Loucy (cell line): ENCODE measurements at regions not wholly inside any gene's neighbourhood (a gene's known extent, or its start where the extent isn't known, plus 50 kb on each side); places are given as distances from the start of the nearest gene placed in this dataset.

Experiments
- CTCF ChIP-seq: fragments of 200-600 bp; sonication (generic); conservative IDR thresholded peaks from 2 replicates; pipeline ENCODE4 v1.5.1; 2014; ENCODE audit warnings: mild to moderate bottlenecking, antibody characterized with exemption, low read length
- EZH2phosphoT487 ChIP-seq: fragments of 200-600 bp; IDR thresholded peaks from 2 replicates; pipeline ENCODE4 v1.6.1; 2018; ENCODE audit warnings: antibody characterized with exemption, mild to moderate bottlenecking, moderate library complexity, borderline replicate concordance

GRCh38 chrX:107505223-107505622 is 55.8 kb downstream of the FRMPD3 start:
- TF ChIP-seq CTCF, result no peak
- TF ChIP-seq EZH2phosphoT487, result no peak
